ENCODE measurements at regions not wholly inside any gene's neighbourhood (a gene's known extent, or its start where the extent isn't known, plus 50 kb on each side); places are given as distances from the start of the nearest gene placed in this dataset.

DNA sequence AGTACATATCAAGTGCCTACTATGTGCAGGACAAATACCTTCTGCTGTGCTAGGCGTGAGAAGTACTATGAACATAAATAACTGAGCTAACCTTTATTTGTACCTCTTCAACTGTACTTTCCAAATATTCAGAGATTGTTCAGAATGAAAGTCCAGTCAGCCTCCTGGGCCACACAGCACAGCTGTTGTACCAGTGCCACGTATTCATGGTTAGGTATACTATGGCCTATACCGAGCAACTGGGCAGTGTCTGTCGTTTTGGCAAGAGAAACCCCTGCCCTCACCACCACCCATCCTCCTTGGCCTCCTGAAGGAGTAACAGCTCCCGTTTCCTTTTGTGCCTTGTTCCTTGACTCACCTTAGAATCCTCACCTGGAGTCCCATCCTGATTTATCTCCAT, 53.0 kb downstream of the RASSF10 start:
- DNase-seq, result no peak

DNA sequence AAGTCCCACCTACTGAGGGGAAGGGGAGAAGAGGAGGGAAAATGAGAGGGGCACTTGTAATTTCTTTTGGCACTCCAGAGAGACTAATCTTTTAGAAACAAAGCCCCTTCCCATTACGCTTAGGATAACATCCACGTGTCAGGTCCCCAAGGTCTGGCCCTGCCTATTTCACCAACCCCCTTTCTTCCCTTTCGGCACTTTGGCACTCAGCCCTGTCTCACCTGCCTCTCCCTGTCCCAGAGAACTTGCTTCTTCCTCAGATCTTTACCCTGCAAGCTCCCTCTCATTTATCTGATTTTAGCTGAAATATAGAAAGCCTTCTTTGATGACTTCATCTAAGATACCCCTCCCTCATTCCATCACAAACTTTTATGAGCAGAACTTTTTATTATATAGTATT, 55.5 kb downstream of the RASSF10 start:
- DNase-seq, result no peak

DNA sequence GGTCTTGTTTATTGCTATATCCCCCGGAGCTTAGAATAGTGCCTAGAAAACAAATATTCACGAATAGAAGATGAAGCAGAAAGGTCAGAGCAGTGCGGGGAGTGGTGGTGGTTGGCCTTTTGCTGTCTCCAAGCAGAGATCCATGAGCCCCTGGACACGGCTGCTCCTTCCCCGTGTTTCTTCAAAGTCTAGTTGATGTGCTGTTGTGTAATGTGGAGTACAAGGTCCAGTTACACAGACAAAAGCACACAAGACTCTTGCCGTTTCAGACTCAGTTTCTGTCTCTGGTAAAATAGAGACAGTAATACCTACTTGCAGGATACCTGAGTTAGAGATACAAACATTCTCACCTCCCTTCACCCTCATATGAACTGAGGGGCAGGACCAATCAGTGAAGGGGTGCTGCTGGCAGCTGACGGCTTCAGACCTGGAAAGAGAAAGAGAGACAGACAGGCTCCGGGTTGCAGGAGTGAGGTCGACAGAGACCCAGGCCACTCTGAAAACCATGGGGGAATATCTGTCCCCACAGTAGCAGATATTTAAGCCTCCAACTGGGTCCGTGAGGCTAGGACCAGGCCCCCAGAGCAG, 56.2 kb downstream of the RASSF10 start:
- no peak for DNase-seq

DNA sequence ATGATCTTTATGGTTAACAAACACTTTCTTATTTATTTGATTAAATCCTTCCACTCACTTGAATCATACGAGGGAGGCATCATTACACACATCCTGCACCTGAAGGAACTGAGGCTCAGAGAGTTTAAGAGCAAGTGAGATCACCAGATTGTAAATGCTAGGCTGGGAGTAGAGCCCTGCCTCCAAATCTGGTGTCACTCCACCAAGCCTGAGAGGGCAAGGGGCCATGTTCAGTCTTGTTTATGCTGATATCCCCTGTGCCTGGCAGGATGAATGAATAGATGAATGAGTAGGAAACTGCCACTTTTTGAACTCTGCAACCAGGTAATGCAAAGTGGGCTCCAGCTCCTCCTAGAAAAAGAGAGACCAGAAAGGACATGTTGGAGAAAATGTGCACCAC, 59.1 kb downstream of the RASSF10 start:
- no peak for DNase-seq

DNA sequence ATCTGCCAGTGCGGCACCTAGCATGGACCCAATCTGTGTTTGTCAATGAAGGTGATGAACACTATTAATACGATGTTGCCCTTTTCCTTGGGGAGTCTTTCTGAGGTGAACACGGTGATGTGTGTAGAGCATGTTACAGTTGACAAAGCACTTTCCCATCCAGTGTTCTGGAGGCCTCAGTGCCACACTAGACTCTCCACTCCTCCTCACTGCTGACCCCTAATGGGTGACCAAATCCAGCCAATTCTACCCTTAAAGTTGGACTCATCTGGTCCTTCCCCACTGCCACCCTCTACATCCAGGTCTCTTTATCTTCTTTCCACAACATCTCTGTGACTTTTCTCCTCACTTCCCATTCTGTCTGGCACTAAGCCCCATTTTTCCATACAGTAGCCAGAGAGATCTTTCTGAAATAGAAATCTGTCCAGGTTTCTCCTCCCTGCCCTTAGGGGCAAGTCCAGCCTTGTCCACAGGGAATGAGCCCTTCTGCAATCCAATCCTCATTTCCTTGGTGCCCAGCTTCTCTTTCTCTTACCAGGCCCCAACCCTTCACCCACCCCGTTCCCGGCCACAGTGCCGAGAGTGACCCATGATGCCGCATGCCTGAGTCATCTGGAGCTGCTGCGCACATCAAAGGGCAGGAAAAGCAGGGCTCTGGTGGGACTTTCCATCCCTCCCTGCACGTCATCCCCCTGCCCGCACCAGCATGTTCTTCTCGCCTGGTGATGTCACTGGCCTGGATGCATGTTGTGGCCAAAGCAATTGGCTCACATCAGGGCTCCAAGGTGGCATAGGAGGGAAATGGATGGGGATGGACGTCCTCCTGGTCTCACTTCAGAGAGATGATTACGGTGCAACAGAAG, 64.2 kb downstream of the RASSF10 start:
- DNase-seq, result no peak

DNA sequence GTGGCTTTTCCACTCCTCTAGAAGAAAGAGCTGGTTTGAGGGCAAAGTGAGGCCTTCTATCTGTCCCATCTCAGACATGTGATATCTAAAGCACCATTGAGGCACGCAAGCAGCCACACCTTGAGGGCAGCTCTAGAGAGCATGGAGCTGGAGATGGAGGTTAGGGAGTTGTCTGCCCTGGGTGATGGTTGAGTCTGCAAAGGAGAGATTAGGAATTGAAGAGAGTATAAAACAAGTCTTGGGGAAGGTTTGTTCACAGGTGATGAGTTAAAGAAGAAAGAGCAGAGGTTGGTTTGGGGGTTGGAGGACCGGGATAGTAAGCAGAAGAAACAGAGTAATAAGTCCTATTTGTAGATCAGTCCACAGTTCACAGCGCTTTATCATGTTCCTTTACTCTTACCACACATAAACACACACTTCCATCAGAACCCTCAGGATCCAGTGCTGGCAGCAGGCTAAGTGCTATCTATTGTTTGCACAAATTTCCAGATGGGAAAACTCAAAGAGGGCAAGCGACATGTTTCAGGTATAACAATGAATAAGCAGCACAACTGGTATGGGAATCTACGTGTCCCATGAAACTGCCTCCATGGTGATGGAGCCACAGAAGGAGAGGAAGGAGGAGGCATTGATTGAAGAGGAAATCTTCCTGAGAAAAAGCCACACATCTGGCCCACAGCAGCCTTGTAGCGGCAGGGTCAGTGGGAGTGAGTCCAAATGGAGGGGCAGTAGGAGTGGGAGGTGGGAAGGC, 65.8 kb downstream of the RASSF10 start:
- no peak for DNase-seq

DNA sequence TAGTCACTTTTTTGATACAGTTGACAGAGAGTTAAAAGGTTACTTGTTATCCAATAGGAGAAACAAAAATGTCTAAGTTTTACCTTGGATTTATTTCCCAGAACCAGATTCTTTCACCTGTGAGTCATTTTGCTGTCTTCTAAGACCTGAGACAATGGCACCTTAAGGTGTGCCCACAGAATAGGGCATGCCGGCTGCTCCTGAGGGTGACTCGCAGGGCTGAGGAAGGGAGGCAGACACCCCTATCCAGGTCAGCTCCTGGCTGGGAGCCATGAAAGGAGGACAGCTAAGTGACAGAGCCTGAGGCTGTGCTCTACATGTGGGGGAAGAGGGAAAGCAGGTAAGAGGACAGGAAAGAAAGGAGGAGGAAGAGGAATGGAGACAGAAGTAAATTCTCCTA, 67.8 kb downstream of the RASSF10 start:
- DNase-seq, result no peak

DNA sequence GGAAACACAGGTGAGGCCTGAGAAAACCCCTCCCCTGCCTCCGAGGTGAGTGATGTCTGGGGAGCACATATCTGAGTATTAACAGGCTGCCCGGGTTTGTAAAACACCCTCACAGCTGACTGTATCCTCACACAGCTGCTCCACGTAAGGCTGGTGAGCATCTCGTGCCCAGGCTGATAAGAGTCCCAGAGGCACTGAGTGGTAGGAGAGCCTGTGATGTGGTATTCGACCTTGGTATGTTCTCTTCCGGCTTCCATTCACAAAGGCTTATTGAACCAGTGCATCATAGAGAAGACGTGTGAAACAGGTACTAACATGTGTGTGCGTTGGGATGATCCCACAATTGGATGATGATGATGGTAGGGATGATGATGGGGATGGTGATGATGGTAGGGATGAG, 71.7 kb downstream of the RASSF10 start:
- DNase-seq, result no peak

DNA sequence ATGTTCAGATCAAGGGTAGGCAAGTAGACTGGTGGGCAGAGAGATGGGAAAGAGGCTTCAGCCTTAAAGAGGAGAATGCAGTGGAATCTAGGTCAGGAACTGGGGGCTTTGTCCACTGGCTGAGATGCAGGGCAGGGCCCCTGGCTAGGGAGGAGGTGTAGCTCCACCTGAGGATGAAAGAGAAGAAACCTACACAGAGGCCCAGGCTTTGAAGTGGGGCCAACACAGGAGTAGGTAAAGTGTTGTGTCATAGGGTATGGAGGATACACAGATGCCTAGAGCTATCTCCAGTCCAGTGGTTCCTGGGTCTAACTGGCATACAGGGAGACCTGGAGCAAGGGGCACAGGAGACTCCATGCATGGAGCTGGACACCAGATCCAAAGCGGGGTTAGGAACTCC, 73.5 kb downstream of the RASSF10 start:
- DNase-seq, result no peak

DNA sequence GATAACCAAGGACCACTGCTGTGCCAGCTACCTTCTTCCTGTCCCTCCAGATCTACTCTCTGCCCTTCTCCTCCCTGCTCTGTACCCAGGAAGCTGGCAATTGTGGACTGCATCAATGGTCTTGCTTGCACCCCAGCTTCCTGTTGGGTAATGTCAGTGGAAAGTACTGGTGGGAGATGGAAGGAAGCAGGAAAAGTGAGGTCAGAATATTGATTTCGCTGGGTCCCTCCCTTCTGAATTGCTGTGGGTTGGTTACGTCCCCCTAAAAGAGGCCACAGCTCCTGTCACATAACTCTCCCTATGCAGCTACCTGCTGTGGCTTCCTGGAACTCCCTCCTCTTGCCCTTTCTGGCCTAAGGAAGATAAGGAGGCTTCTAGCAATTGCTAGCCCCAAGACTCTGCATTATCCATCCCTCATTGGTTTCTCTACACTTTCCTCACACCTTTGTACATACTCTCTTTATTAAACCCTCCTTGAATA, 81.2 kb downstream of the RASSF10 start:
- no peak for DNase-seq

DNA sequence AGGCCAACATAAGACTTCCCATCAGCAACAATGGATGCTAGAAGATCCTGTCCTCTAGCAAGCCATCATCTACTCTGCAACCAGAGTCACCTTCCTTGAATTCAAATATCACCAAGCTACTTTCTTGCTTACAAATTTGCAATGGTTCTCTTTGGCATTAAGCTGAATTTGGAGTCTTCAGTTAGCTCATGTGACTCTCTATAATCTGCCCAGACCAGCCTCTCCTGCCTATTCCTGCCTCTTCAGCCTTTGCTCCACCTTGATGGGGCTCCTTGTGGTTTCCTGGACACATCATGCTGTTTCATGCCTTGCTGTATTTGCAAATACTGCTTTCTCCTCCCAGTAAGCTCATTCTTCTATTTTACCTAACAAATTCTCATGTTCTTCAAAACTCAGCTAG, 82.3 kb downstream of the RASSF10 start:
- no peak for DNase-seq

DNA sequence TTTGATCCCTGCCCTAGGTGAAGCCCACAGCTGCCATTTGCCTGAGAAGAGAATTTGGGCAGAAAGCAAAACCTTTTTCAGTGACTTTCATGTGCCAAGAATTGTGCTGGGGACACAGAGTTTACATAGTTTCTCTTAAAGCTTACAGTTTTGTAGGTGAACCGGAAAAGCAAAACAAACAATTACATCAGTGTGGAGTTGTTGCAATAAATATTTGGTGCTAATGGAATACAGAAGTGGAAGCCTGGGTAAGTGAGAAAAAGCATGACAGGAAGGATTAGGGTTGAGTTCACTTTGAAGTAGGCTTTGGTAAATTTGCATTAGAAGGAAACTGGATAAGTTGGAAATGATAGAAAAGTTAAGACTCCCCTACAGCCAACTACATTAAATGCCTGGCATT, 82.7 kb downstream of the RASSF10 start:
- DNase-seq, result no peak

DNA sequence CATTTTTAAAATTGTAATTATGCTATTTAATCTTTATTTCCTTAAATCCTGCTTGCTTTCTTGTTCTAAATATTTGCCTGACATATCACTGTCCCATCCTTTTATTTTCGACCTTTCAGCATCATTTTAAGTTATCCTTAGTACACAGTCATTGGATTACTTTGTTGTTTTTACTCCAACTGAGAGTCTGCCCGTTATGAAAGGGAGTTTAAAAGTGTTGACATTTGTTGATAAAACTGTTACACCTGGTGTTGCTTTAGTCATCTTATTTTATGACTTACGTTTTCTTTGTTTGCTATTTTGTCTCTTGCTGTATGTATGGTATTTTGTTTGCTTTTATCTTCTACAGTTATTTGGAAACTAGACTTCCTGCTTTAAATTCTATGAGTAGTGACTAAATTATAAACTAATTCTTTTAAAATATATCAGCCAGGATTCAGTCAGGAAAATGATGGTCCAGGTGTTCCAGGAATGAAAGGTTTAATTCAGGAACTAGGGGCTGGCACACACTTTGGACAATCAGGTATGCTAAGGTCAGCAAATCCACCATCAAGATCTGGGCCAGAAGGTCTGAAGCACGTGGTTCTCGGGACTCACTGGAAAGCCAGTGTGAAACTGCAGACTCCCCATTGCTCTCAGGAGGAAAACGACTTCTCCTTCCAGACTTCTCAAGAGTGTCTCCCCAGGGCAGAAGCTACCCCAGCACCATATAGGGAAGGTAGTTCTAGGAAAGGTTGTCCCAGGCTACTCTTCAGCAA, 86.0 kb downstream of the RASSF10 start:
- DNase-seq, result no peak

DNA sequence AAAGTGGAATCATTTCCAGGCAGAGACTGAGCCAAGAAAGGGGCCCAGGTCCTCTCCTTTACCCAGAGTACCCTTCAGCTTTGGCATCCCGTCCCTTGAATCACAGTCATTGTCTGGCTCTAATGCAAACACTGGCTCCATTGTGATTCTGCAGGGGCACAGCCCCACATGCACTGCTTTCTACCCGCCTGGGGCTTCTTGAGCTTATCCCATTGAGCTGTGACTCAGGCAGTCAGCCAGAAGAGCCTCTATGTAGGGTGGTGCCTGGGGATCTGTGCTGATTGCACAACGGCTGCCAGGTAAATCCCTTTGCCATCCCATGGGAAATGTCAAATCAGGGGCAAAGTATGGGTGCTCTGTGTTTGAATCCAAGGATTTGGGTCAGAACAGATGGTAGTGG, 88.9 kb downstream of the RASSF10 start:
- DNase-seq, result peak; percentile 55 to 64

DNA sequence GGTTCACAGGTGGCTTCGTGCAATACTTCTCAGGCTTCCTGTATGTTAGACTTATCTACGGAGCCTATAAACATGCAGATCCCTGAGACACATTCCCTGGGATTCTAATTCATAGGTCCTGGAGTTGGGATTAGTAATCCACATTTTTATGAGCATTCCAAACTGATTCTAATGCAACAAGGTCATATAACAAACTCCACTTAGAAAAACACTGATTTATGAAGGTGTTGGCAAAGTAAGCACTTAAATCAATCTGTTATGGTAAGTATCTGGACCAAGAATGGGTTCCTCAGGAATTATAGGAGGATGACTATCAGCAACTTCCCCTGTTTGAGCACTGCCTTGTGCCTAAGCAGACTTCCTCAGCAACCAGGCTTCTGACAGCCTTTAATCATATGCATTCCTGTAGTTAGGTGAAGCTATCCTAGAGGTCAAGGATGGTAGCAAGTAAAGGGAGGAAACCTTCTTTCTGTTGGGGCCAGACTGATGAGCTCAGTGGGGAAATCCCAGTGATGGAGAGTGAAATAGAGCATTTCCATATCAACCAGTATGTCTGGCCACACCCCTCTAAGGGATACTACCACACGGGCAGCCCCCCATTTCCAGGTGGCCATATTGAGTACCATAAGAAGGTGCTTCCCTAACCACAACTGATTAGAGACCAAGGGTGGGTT, 89.6 kb downstream of the RASSF10 start:
- DNase-seq, result no peak

DNA sequence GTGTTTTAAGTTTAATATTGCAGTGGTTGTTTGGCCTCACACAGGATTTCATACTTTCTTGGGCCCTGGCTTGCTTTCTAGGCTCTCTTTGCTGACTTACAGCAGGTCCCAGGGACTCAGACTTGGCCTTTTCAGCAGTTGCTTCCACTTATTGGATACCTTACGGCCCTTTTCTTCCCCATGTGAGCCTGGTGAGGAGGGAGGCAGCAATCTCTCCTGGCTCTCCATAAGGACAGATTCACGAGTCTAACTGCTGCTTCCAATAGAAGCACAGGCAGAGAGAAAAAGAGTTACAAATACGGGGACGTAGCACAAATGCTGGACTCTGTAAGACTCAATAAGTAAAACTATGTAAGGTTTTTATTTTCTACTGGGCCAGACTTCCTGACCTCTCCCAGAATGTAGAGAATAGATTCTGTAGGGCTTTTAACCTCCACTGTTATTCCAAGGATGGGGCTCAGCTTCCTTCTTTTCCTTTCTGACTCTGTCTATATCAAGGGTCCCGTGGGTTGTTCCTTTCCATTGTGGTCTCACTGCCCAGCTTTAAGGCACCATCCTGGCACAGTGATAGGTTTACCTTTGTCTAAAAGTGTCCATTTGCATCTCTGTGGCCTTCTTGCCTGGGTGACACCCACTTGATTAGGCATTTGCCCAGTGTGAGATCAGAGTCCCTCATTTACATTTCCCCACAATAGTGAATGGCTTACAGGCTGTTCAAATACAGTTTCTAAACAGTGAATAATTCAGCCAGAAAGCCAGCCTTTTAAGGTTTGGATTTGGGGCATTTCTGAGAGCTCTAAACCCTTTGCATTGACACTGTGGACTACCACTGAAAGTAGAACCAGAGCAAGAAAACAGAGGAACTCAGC, 92.8 kb downstream of the RASSF10 start:
- peak in 1 of 2 donors; percentile 14 for DNase-seq

DNA sequence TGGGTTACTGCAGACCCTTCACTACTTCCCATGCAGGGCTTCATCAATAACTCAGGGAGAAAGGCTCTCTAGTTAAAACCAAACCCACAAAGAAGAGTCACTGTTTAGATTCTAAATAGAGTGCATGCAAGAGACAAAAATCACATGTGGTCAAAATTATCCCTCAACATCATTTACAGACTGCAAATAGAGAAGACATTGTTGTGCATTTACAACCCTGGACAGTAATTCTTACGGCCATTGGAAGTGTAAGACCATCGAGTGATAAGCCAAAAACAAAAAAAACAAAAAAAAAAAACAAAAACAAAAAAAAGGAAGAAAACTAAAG, 93.4 kb downstream of the RASSF10 start:
- no peak for DNase-seq

DNA sequence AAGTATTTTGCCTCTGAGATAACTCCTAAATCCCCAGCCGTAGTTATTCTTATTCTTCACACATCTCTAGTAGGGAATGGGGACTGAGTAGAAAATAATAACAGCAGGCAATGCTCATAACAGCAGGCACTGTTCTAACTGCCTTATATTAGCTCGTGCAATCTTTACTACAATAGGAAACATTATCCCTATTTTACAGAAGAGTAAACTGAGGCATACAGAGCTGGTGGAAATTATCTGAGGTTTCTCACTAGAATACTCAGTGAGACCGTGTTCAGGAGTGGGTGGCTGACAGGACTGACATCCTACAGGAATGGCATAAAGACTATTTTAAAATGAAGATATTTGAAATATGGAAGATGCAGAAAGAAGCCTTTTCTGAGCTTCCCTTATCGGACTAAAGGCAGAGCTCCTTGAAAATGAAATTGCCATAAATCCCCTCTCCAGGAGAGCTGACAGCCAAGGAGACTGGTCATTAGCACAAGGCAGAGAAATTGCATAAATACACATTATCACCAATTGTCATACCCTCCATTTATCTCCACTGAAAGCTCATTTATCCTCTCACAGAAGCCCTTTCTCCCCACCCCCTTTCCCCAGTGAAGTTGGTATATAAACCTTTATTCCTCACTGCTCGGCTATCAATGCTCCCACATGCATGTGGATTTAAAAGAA, 93.9 kb downstream of the RASSF10 start:
- DNase-seq, result no peak

DNA sequence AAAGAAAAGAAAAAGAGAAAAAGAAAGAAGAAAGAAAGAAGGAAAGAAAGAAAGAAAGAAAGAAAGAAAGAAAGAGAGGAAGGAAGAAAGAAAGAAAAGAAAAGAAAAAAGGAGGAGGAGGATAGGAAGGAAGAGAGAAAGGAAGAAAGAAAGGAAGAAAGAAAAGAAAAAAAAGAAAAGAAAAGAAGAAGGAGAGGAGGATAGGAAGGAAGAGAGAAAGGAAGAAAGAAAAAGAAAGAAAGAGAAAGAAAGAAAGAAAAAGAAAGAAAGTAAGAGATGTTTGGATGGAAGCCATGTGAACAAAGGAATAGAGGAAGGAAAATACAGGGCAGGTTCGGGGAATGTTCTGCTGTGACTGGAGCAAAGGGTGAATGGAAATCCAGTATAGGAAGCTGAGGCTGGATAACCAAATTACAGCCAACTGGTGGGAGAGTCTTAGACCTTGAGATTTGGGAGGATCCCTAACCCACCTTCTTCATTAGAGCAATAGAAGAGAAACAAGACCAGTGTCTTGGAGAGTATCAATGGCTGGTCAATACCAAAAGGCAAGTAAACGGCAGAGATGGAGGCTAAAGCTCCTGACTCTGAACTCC, 94.9 kb downstream of the RASSF10 start:
- no peak for DNase-seq

DNA sequence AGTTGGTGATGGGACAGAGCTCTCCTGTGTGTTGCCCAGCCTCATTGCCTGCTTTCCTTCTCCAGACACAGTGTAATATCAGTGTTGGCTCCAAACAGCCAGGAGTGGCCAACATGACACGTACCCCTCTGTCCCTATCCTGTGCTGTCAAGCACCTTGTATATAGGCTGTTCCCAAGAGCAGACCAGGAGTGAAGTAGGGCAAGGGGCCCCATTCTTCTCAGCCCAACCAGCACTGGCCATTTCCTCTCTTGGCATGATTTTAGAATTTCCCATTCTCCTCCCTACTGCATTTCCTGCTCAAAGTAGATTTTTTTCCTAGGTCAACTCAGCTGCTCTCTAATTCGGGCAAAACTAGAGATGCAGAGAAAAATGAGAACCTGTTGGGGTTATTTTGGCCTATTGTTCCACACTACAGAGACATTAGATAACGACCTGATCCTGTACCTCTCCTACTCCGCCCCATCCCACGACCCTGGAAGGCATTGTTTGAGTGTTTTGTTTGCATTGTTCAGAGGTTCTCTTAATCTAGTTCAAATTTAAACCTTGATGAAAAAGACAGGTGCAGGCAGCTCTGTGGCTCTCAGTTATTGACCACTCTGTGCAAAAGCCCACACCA, 95.6 kb downstream of the RASSF10 start:
- DNase-seq, result no peak
